Ascending aorta (tissue), 2 donors: ENCODE measurements at regions not wholly inside any gene's neighbourhood (a gene's known extent, or its start where the extent isn't known, plus 50 kb on each side); places are given as distances from the start of the nearest gene placed in this dataset.
"Not testable (repeated sequence)": the region's sequence is repeated elsewhere in the genome, so short reads cannot be mapped to it uniquely, and the experiment has no call there.

Experiments
- DNase-seq, 2 donors: peaks; one replicate each; pipeline ENCODE4 v3.0.0-alpha.2; 2019; ENCODE audit warnings: low spot score in 2 of 2
- H3K27ac ChIP-seq, 2 donors: fragments of 200-600 bp; sonication (generic); one replicate each; pipeline ENCODE4 v1.5.1; 2016 to 2017; ENCODE audit warnings: mild to moderate bottlenecking in 1 of 2
- H3K27me3 ChIP-seq: fragments of 200-600 bp; sonication (generic); one replicate; pipeline ENCODE4 v1.5.1; 2017
- H3K36me3 ChIP-seq, 2 donors: fragments of 200-600 bp; sonication (generic); one replicate each; pipeline ENCODE4 v1.5.1; 2016
- H3K4me1 ChIP-seq, 2 donors: fragments of 200-600 bp; sonication (generic); one replicate each; pipeline ENCODE4 v1.5.1; 2016 to 2017; ENCODE audit warnings: mild to moderate bottlenecking in 1 of 2
- H3K4me3 ChIP-seq, 2 donors: fragments of 200-600 bp; sonication (generic); one replicate each; pipeline ENCODE4 v1.5.1; 2016 to 2017; ENCODE audit warnings: mild to moderate bottlenecking in 1 of 2
- H3K9me3 ChIP-seq, 2 donors: fragments of 200-600 bp; sonication (generic); one replicate each; pipeline ENCODE4 v1.5.1; 2016
- intact Hi-C: fragments of 100-400 bp; cut with DNase I; formaldehyde crosslinking; loops from one replicate; pipeline ENCODE4 v1.15.1; 2023
- TF ChIP-seq, protein P1 (sequence below), 3 experiments: fragments of 200-600 bp in 2 of 3; fragments of 450-650 bp in 1 of 3; sonication (generic) in 2 of 3; IDR thresholded peaks; one replicate each; pipeline ENCODE4 v1.5.1; 2016 to 2019; ENCODE audit warnings: antibody characterized with exemption in 3 of 3, mild to moderate bottlenecking in 1 of 3, moderate library complexity in 1 of 3

- no peaks in the 10 kb centered on the region for H3K27me3 ChIP-seq
- TF ChIP-seq, protein P1, sequence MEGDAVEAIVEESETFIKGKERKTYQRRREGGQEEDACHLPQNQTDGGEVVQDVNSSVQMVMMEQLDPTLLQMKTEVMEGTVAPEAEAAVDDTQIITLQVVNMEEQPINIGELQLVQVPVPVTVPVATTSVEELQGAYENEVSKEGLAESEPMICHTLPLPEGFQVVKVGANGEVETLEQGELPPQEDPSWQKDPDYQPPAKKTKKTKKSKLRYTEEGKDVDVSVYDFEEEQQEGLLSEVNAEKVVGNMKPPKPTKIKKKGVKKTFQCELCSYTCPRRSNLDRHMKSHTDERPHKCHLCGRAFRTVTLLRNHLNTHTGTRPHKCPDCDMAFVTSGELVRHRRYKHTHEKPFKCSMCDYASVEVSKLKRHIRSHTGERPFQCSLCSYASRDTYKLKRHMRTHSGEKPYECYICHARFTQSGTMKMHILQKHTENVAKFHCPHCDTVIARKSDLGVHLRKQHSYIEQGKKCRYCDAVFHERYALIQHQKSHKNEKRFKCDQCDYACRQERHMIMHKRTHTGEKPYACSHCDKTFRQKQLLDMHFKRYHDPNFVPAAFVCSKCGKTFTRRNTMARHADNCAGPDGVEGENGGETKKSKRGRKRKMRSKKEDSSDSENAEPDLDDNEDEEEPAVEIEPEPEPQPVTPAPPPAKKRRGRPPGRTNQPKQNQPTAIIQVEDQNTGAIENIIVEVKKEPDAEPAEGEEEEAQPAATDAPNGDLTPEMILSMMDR (IDR thresholded peaks at IDR 0.05), result no peak
- H3K4me1 ChIP-seq, result no peaks in the 10 kb centered on the region
- intact Hi-C loops, result no loop called here
- H3K9me3 ChIP-seq, result no peaks in the 10 kb centered on the region
- DNase-seq, result no peak
- no peaks in the 10 kb centered on the region for H3K36me3 ChIP-seq
- no peak overlapping the region for H3K4me3 ChIP-seq
- H3K27ac ChIP-seq, result no peak overlapping the region
These were observed 133.2 kb upstream of the SLITRK5 start for GRCh38 chr13:87537951-87538350.

DNA sequence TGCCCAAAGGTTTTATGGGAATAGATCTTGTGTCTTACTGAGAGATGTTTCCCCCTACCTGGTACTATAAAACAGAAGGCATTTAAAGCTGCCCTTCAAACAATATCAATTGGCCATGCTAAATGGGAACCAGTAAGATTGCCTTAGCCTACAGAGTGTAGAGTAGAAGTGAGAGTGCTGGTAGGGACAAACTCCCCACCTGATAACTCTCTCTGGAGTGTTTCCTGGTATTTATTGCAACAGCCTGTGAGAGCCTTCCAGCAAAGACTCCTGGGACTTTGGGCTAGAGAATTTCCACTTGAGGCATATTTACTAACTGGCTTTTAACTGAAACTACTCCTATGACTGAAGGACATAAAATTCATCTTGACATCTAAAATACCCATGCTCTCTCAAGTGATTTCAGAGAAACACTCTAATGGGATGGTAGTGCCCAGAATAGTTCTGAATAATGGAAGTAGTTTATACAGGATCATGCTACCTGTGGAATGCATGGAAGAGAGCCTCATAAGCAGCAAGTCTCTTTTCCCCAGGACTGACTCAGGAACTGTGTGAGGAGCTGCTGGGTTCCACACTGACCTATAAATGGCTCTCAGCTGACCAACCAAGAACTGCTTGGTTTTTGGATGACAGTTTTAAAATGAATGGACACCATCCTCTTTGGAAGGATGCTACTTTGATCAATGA is 132.7 kb upstream of the SLITRK5 start:
- Histone ChIP-seq H3K4me3 (no peak overlapping the region), H3K4me1 (no peaks in the 10 kb centered on the region), H3K27ac (no peak overlapping the region), H3K36me3 (no peaks in the 10 kb centered on the region), H3K9me3 (no peaks in the 10 kb centered on the region), H3K27me3 (no peaks in the 10 kb centered on the region)
- DNase-seq, result no peak
- TF ChIP-seq, protein P1 (IDR thresholded peaks at IDR 0.05), result no peak
- intact Hi-C loops, result no loop called here

- Histone ChIP-seq H3K4me1 (no peaks in the 10 kb centered on the region), H3K4me3 (no peak overlapping the region), H3K27ac (no peak overlapping the region), H3K36me3 (no peaks in the 10 kb centered on the region), H3K9me3 (no peaks in the 10 kb centered on the region), H3K27me3 (no peaks in the 10 kb centered on the region)
- intact Hi-C loops, result no loop called here
- DNase-seq, result no peak
- TF ChIP-seq, protein P1 (IDR thresholded peaks at IDR 0.05), result no peak
These were observed 118.0 kb upstream of the SLITRK5 start for GRCh38 chr13:87553142-87553541.

- TF ChIP-seq, protein P1 (IDR thresholded peaks at IDR 0.05), result no peak
- Histone ChIP-seq H3K9me3 (no peaks in the 10 kb centered on the region), H3K27ac (no peak overlapping the region), H3K4me3 (no peak overlapping the region), H3K36me3 (no peaks in the 10 kb centered on the region), H3K4me1 (no peaks in the 10 kb centered on the region), H3K27me3 (no peaks in the 10 kb centered on the region)
- no peak for DNase-seq
- intact Hi-C loops, result no loop called here
These were observed 117.1 kb upstream of the SLITRK5 start for GRCh38 chr13:87554045-87554444.

GRCh38 chr13:87557788-87558187 is 113.4 kb upstream of the SLITRK5 start:
- intact Hi-C loops, result no loop called here
- DNase-seq, result no peak
- Histone ChIP-seq H3K4me3 (no peak overlapping the region), H3K9me3 (no peaks in the 10 kb centered on the region), H3K27ac (no peak overlapping the region), H3K4me1 (no peaks in the 10 kb centered on the region), H3K27me3 (no peaks in the 10 kb centered on the region), H3K36me3 (no peaks in the 10 kb centered on the region)
- TF ChIP-seq, protein P1 (IDR thresholded peaks at IDR 0.05), result no peak

DNA sequence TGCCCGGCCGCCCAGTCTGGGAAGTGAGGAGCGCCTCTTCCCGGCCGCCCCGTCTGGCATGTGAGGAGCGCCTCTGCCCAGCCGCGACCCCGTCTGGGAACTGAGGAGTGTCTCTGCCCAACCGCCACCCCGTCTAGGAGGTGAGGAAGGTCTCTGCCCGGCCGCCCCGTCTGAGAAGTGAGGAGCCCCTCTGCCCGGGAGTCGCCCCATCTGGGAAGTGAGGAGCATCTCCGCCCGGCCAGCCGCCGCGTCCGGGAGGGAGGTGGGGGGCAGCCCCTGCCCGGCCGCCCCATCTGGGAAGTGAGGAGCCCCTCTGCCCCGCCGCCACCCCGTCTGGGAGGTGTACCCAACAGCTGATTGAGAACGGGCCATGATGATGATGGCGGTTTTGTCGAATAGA is 109.6 kb upstream of the SLITRK5 start:
- H3K36me3 ChIP-seq, H3K27ac ChIP-seq, H3K4me1 ChIP-seq, H3K9me3 ChIP-seq, H3K4me3 ChIP-seq, intact Hi-C loops, DNase-seq, H3K27me3 ChIP-seq: not testable (repeated sequence)
